ENCODE measurements at regions not wholly inside any gene's neighbourhood (a gene's known extent, or its start where the extent isn't known, plus 50 kb on each side); places are given as distances from the start of the nearest gene placed in this dataset.

DNA sequence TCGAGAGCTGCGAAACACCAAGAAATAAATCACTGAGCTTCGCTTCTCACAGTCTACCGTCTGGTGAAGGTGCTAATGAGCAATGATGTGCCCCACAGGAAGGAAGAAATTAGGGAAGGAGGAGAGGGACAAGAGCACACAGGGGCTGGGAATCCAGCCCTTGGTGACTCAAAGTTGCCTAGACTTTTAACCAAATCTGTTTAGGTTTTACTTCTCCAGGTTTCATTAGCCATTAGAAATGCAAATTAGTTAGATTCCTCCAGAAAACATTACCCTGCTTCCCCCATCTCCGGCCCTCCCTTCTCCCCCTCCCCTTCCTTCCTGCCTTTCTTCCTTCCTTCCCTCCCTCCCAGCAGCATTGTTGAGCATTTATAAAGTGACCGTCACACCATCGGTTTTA, 59.3 kb upstream of the UBE2E1 start:
- Histone ChIP-seq H3K27ac (ENCODE audit: low read depth, low read length) (no peak overlapping the region), H4K20me1 (ENCODE audit: insufficient read depth, low read length) (no peaks in the 10 kb centered on the region), H3K9me3 (ENCODE audit: low read depth, low read length) (no peaks in the 10 kb centered on the region), H3K79me2 (ENCODE audit: insufficient read depth, low read length) (no peaks in the 10 kb centered on the region), H3K4me3 (ENCODE audit: insufficient read depth, low read length) (no peak overlapping the region), H3K27me3 (ENCODE audit: insufficient read depth, low read length) (peaks cover 25% of the 10 kb centered on the region), H3K4me1 (ENCODE audit: insufficient read depth, low read length) (no peaks in the 10 kb centered on the region), H2AFZ (ENCODE audit: low read length) (no peak overlapping the region), H3K36me3 (ENCODE audit: insufficient read depth, low read length) (no peaks in the 10 kb centered on the region), H3K4me2 (ENCODE audit: insufficient read depth, low read length) (no peak overlapping the region)
- TF ChIP-seq, protein P1, sequence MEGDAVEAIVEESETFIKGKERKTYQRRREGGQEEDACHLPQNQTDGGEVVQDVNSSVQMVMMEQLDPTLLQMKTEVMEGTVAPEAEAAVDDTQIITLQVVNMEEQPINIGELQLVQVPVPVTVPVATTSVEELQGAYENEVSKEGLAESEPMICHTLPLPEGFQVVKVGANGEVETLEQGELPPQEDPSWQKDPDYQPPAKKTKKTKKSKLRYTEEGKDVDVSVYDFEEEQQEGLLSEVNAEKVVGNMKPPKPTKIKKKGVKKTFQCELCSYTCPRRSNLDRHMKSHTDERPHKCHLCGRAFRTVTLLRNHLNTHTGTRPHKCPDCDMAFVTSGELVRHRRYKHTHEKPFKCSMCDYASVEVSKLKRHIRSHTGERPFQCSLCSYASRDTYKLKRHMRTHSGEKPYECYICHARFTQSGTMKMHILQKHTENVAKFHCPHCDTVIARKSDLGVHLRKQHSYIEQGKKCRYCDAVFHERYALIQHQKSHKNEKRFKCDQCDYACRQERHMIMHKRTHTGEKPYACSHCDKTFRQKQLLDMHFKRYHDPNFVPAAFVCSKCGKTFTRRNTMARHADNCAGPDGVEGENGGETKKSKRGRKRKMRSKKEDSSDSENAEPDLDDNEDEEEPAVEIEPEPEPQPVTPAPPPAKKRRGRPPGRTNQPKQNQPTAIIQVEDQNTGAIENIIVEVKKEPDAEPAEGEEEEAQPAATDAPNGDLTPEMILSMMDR (IDR thresholded peaks at IDR 0.05; ENCODE audit: extremely low read depth, low read depth, low read length), result no peak
- no peak for DNase-seq (ENCODE audit: insufficient read length, low spot score, missing footprints)

- no peaks in the 10 kb centered on the region for H3K36me3 ChIP-seq (ENCODE audit: insufficient read depth, low read length)
- no peaks in the 10 kb centered on the region for H4K20me1 ChIP-seq (ENCODE audit: insufficient read depth, low read length)
- DNase-seq (ENCODE audit: insufficient read length, low spot score, missing footprints), result no peak
- H3K4me3 ChIP-seq (ENCODE audit: insufficient read depth, low read length), result no peak overlapping the region
- peaks cover 14% of the 10 kb centered on the region for H3K27me3 ChIP-seq (ENCODE audit: insufficient read depth, low read length)
- H3K79me2 ChIP-seq (ENCODE audit: insufficient read depth, low read length), result no peaks in the 10 kb centered on the region
- H3K9me3 ChIP-seq (ENCODE audit: low read depth, low read length), result no peaks in the 10 kb centered on the region
- H3K27ac ChIP-seq (ENCODE audit: low read depth, low read length), result no peak overlapping the region
- no peak overlapping the region for H2AFZ ChIP-seq (ENCODE audit: low read length)
- TF ChIP-seq, protein P1 (IDR thresholded peaks at IDR 0.05; ENCODE audit: extremely low read depth, low read depth, low read length), result no peak
- no peaks in the 10 kb centered on the region for H3K4me1 ChIP-seq (ENCODE audit: insufficient read depth, low read length)
- no peak overlapping the region for H3K4me2 ChIP-seq (ENCODE audit: insufficient read depth, low read length)
These were observed 57.9 kb upstream of the UBE2E1 start for GRCh38 chr3:23747841-23748240.

- H2AFZ ChIP-seq (ENCODE audit: low read length), result no peak overlapping the region
- TF ChIP-seq, protein P1 (IDR thresholded peaks at IDR 0.05; ENCODE audit: extremely low read depth, low read depth, low read length), result no peak
- no peaks in the 10 kb centered on the region for H3K9me3 ChIP-seq (ENCODE audit: low read depth, low read length)
- H3K27ac ChIP-seq (ENCODE audit: low read depth, low read length), result no peak overlapping the region
- no peaks in the 10 kb centered on the region for H4K20me1 ChIP-seq (ENCODE audit: insufficient read depth, low read length)
- DNase-seq (ENCODE audit: insufficient read length, low spot score, missing footprints), result no peak
- H3K27me3 ChIP-seq (ENCODE audit: insufficient read depth, low read length), result peaks cover 7% of the 10 kb centered on the region
- H3K36me3 ChIP-seq (ENCODE audit: insufficient read depth, low read length), result no peaks in the 10 kb centered on the region
- no peak overlapping the region for H3K4me3 ChIP-seq (ENCODE audit: insufficient read depth, low read length)
- H3K79me2 ChIP-seq (ENCODE audit: insufficient read depth, low read length), result no peaks in the 10 kb centered on the region
- no peaks in the 10 kb centered on the region for H3K4me1 ChIP-seq (ENCODE audit: insufficient read depth, low read length)
- H3K4me2 ChIP-seq (ENCODE audit: insufficient read depth, low read length), result no peak overlapping the region
These were observed 57.2 kb upstream of the UBE2E1 start for GRCh38 chr3:23748398-23749110.

GRCh38 chr3:23749609-23750008, 56.1 kb upstream of the UBE2E1 start:
- Histone ChIP-seq H3K4me3 (ENCODE audit: insufficient read depth, low read length) (no peak overlapping the region), H3K79me2 (ENCODE audit: insufficient read depth, low read length) (no peaks in the 10 kb centered on the region), H3K4me1 (ENCODE audit: insufficient read depth, low read length) (no peaks in the 10 kb centered on the region), H4K20me1 (ENCODE audit: insufficient read depth, low read length) (no peaks in the 10 kb centered on the region), H3K27me3 (ENCODE audit: insufficient read depth, low read length) (no peaks in the 10 kb centered on the region), H3K9me3 (ENCODE audit: low read depth, low read length) (no peaks in the 10 kb centered on the region), H3K4me2 (ENCODE audit: insufficient read depth, low read length) (no peak overlapping the region), H2AFZ (ENCODE audit: low read length) (no peak overlapping the region), H3K36me3 (ENCODE audit: insufficient read depth, low read length) (no peaks in the 10 kb centered on the region), H3K27ac (ENCODE audit: low read depth, low read length) (no peak overlapping the region)
- TF ChIP-seq, protein P1 (IDR thresholded peaks at IDR 0.05; ENCODE audit: extremely low read depth, low read depth, low read length), result no peak
- DNase-seq (ENCODE audit: insufficient read length, low spot score, missing footprints), result no peak

Data from osteoblast (primary cell).